ENCODE measurements at regions not wholly inside any gene's neighbourhood (a gene's known extent, or its start where the extent isn't known, plus 50 kb on each side); places are given as distances from the start of the nearest gene placed in this dataset.

GRCh38 chr7:28304290-28304689 is 108.0 kb upstream of the CREB5 start:
- no peaks in the 10 kb centered on the region for H3K9me3 ChIP-seq (ENCODE audit: control insufficient read depth, low read depth, low read length)
- H2AFZ ChIP-seq (ENCODE audit: control insufficient read depth, low read length): no peak overlapping the region
- H3K4me3 ChIP-seq (ENCODE audit: control insufficient read depth in 2 of 3, extremely low read depth in 1 of 3, insufficient read depth in 2 of 3, low read depth in 1 of 3, low read length in 3 of 3): no peak overlapping the region
- no peak overlapping the region for H3K4me2 ChIP-seq (ENCODE audit: control insufficient read depth, extremely low read depth, insufficient read depth, low read depth, low read length)
- no peaks in the 10 kb centered on the region for H3K79me2 ChIP-seq (ENCODE audit: control insufficient read depth, insufficient read depth, low read length)
- peaks cover 4% of the 10 kb centered on the region for H3K4me1 ChIP-seq (ENCODE audit: control insufficient read depth, extremely low read depth, insufficient read depth, low read length)
- FAIRE-seq: no peak
- H3K27ac ChIP-seq (ENCODE audit: control insufficient read depth, insufficient read depth, low read length): no peak overlapping the region
- dilution Hi-C loops (cut with MboI; ENCODE audit: extremely low pct_ligation_motif_present, low sequenced_read_pairs): no loop called here
- peaks cover 15% of the 10 kb centered on the region for H3K27me3 ChIP-seq (ENCODE audit: control insufficient read depth, extremely low read depth, insufficient read depth, low read length)
- no peak for TF ChIP-seq CTCF (optimal IDR thresholded peaks at IDR 0.05 in 1 of 3, IDR thresholded peaks at IDR 0.05 in 1 of 3, conservative IDR thresholded peaks at IDR 0.05 in 1 of 3; ENCODE audit: extremely low read depth in 1 of 3, insufficient read depth in 2 of 3, low read length in 3 of 3)
- no peak for TF ChIP-seq EZH2 (IDR thresholded peaks at IDR 0.05; ENCODE audit: low read length)
- DNase-seq (ENCODE audit: low read depth, low spot score): no peak
- no peaks in the 10 kb centered on the region for H3K36me3 ChIP-seq (ENCODE audit: control insufficient read depth in 2 of 2, extremely low read depth in 1 of 2, insufficient read depth in 2 of 2, low read length in 2 of 2)
- H3K9me1 ChIP-seq (ENCODE audit: control insufficient read depth, extremely low read depth, insufficient read depth, low read length): no peaks in the 10 kb centered on the region
- no peaks in the 10 kb centered on the region for H4K20me1 ChIP-seq (ENCODE audit: control insufficient read depth, extremely low read depth, insufficient read depth, low read length)
- H3K9ac ChIP-seq (ENCODE audit: control insufficient read depth, extremely low read depth, insufficient read depth, low read length): no peak overlapping the region

GRCh38 chr7:28309704-28310459 is 102.4 kb upstream of the CREB5 start:
- no peaks in the 10 kb centered on the region for H3K79me2 ChIP-seq (ENCODE audit: control insufficient read depth, insufficient read depth, low read length)
- H3K27ac ChIP-seq (ENCODE audit: control insufficient read depth, insufficient read depth, low read length): no peak overlapping the region
- FAIRE-seq (no peak), DNase-seq (ENCODE audit: low read depth, low spot score) (no peak)
- H3K27me3 ChIP-seq (ENCODE audit: control insufficient read depth, extremely low read depth, insufficient read depth, low read length): peaks cover 39% of the 10 kb centered on the region
- no peak overlapping the region for H3K4me2 ChIP-seq (ENCODE audit: control insufficient read depth, extremely low read depth, insufficient read depth, low read depth, low read length)
- H3K36me3 ChIP-seq (ENCODE audit: control insufficient read depth in 2 of 2, extremely low read depth in 1 of 2, insufficient read depth in 2 of 2, low read length in 2 of 2): no peaks in the 10 kb centered on the region
- H3K4me1 ChIP-seq (ENCODE audit: control insufficient read depth, extremely low read depth, insufficient read depth, low read length): no peaks in the 10 kb centered on the region
- no peaks in the 10 kb centered on the region for H3K9me3 ChIP-seq (ENCODE audit: control insufficient read depth, low read depth, low read length)
- no peaks in the 10 kb centered on the region for H3K9me1 ChIP-seq (ENCODE audit: control insufficient read depth, extremely low read depth, insufficient read depth, low read length)
- TF ChIP-seq EZH2 (IDR thresholded peaks at IDR 0.05; ENCODE audit: low read length): no peak
- no peak for TF ChIP-seq CTCF (optimal IDR thresholded peaks at IDR 0.05 in 1 of 3, IDR thresholded peaks at IDR 0.05 in 1 of 3, conservative IDR thresholded peaks at IDR 0.05 in 1 of 3; ENCODE audit: extremely low read depth in 1 of 3, insufficient read depth in 2 of 3, low read length in 3 of 3)
- no peak overlapping the region for H3K9ac ChIP-seq (ENCODE audit: control insufficient read depth, extremely low read depth, insufficient read depth, low read length)
- no peak overlapping the region for H3K4me3 ChIP-seq (ENCODE audit: control insufficient read depth in 2 of 3, extremely low read depth in 1 of 3, insufficient read depth in 2 of 3, low read depth in 1 of 3, low read length in 3 of 3)
- no peaks in the 10 kb centered on the region for H4K20me1 ChIP-seq (ENCODE audit: control insufficient read depth, extremely low read depth, insufficient read depth, low read length)
- no peak overlapping the region for H2AFZ ChIP-seq (ENCODE audit: control insufficient read depth, low read length)
- dilution Hi-C loops (cut with MboI; ENCODE audit: extremely low pct_ligation_motif_present, low sequenced_read_pairs): no loop called here

All from keratinocyte (primary cell).